HepG2 (cell line): ENCODE measurements at regions not wholly inside any gene's neighbourhood (a gene's known extent, or its start where the extent isn't known, plus 50 kb on each side); places are given as distances from the start of the nearest gene placed in this dataset.

ENCODE experiments used
- AGO2 ChIP-seq: fragments of 200-400 bp; formaldehyde crosslinking; optimal IDR thresholded peaks from 2 replicates; pipeline ENCODE3; 2017; ENCODE audit warnings: mild to moderate bottlenecking, low read depth, low read length, moderate library complexity
- BRD4 ChIP-seq: sonication (generic); formaldehyde crosslinking; IDR thresholded peaks from 2 replicates; pipeline ENCODE4 v1.4.0; 2020; ENCODE audit warnings: missing genetic modification reagents
- GZF1 ChIP-seq: sonication (generic); formaldehyde crosslinking; IDR thresholded peaks from 2 replicates; pipeline ENCODE4 v1.5.1; 2020; ENCODE audit warnings: mild to moderate bottlenecking, missing genetic modification reagents
- MAZ ChIP-seq, 2 experiments: sonication (generic) in 1 of 2; formaldehyde crosslinking in 1 of 2; IDR thresholded peaks; 2 replicates each; pipeline versions ENCODE4 v1.5.0 to v1.6.1; 2012 to 2020; ENCODE audit warnings: low read depth in 2 of 2, mild to moderate bottlenecking in 2 of 2, borderline replicate concordance in 1 of 2, improper control_type of control experiment in 1 of 2, low read length in 1 of 2, missing genetic modification reagents in 1 of 2, moderate library complexity in 1 of 2
- TCF7L2 ChIP-seq: IDR thresholded peaks from 2 replicates; pipeline ENCODE4 v1.6.1; 2011; ENCODE audit warnings: mild to moderate bottlenecking, low read depth, low read length, moderate library complexity
- ZBTB40 ChIP-seq, 2 experiments: fragments of 450-650 bp in 1 of 2; sonication (generic) in 1 of 2; formaldehyde crosslinking in 1 of 2; IDR thresholded peaks; 2 replicates each; pipeline versions ENCODE4 v1.6.1 to v1.8.0; 2016 to 2022; ENCODE audit warnings: antibody characterized with exemption in 1 of 2, mild to moderate bottlenecking in 1 of 2, missing genetic modification reagents in 1 of 2
- TF ChIP-seq, protein P1 (sequence below): sonication (generic); formaldehyde crosslinking; IDR thresholded peaks from 2 replicates; pipeline ENCODE4 v1.5.0; 2020; ENCODE audit warnings: mild to moderate bottlenecking, missing genetic modification reagents, moderate library complexity

DNA sequence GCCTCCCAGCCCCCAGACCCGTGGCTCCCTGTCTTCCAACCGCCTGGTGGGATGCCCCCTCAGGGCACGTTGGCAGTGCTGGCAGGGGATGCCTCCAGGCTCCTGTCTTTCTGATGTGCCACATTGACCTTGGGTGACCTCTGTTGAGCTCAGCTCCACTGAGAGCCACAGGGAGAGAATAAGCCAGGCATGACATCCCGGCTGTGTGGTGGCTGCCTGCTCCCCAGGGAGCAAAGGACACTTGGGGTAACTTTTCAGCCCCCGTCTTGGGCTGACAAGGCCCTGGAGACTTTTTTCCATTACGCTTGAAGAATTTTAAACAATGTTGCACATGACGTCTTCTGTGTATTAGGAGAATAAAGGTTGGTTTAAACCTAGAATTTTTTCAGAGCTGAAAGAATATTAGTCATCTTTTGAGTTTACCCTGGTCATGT, 246.0 kb downstream of the TSN start:
- TF ChIP-seq, protein P1, sequence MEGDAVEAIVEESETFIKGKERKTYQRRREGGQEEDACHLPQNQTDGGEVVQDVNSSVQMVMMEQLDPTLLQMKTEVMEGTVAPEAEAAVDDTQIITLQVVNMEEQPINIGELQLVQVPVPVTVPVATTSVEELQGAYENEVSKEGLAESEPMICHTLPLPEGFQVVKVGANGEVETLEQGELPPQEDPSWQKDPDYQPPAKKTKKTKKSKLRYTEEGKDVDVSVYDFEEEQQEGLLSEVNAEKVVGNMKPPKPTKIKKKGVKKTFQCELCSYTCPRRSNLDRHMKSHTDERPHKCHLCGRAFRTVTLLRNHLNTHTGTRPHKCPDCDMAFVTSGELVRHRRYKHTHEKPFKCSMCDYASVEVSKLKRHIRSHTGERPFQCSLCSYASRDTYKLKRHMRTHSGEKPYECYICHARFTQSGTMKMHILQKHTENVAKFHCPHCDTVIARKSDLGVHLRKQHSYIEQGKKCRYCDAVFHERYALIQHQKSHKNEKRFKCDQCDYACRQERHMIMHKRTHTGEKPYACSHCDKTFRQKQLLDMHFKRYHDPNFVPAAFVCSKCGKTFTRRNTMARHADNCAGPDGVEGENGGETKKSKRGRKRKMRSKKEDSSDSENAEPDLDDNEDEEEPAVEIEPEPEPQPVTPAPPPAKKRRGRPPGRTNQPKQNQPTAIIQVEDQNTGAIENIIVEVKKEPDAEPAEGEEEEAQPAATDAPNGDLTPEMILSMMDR (CRISPR knock-in tag) = no peak
- TF ChIP-seq ZBTB40 (IDR thresholded peaks at IDR 0.05) (no peak), ZBTB40 (CRISPR knock-in tag; IDR thresholded peaks at IDR 0.05) (no peak), GZF1 (no peak), TCF7L2 (no peak), MAZ (IDR thresholded peaks at IDR 0.05; ENCODE audit: borderline replicate concordance, low read depth, low read length) (no peak), MAZ (CRISPR knock-in tag; IDR thresholded peaks at IDR 0.05; ENCODE audit: low read depth) (no peak), AGO2 (no peak), BRD4 (no peak)
